ENCODE measurements at regions not wholly inside any gene's neighbourhood (a gene's known extent, or its start where the extent isn't known, plus 50 kb on each side); places are given as distances from the start of the nearest gene placed in this dataset.

- in situ Hi-C loops (cut with MboI; ENCODE audit: low sequenced_read_pairs), result no loop called here
Observed at GRCh38 chr11:27216270-27217149, 146.5 kb downstream of the CCDC34 start.

DNA sequence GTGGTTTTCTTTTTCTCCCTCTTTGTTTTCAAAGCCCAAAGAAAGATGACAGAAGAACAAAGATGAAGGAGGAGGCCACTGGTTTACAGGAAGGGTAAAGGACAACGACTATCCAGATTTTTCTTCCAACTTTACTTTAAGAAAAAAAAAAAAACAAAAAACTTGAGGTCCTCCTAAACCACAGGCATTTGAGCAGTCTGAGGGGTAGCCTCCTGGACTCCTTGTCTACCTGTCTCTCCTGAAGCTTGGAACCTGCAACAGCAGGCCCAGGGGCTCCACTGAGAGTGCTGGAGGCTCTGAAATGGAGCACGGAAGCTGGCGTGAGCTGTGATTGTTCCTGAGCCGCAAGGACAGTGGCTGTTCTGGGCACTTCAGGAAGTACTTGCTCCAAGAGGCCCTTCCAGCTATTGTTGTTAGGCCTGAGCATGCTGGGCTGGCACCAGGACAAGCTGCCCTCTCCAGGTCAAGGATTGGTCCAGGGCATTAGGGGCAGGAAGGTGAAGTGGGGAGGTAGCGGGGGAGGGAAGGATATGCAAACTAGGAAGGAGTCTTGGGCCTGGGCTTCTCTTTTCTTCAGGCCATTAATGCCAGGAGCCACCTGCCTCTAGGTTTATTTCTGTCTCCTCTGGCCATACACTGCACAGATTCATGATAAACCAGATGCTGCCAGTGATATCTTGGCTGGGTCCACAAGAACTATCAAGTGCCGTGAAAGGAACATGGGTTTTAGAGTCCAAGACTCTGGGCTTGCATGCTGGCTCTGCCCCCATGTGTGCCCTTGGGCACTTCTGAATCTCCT, 147.3 kb downstream of the CCDC34 start:
- in situ Hi-C loops (cut with MboI; ENCODE audit: low sequenced_read_pairs), result no loop called here

- in situ Hi-C loops (cut with MboI; ENCODE audit: low sequenced_read_pairs), result no loop called here
Observed at GRCh38 chr11:27214713-27215112, 148.3 kb downstream of the CCDC34 start.

GRCh38 chr11:27213232-27213660, 149.8 kb downstream of the CCDC34 start:
- in situ Hi-C loops (cut with MboI; ENCODE audit: low sequenced_read_pairs), result no loop called here

DNA sequence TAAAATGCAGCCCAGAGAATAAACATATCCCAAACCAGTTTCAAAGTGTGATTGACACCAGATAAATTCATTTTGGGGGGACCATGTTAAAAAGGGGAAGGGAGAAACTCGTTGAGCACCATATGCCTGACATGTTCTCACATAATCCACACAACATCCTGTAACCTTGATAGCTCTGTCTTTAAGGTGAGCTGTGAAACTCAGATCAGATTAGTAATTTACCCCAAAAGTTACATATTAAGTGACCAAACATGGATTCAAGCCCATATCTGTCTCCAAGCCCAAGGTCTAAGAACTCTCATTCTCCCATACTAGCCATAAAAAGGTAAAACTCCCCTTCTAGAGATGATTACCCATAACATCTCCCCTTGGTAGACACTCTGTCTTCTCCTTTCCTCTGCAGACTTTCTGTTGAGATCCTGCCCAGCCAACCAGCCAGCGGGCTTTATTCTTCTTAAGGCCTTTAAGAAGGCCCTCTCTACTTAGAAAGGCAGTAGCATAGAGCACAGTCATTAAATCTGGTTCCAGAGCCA, 150.7 kb downstream of the CCDC34 start:
- in situ Hi-C loops (cut with MboI; ENCODE audit: low sequenced_read_pairs), result no loop called here

DNA sequence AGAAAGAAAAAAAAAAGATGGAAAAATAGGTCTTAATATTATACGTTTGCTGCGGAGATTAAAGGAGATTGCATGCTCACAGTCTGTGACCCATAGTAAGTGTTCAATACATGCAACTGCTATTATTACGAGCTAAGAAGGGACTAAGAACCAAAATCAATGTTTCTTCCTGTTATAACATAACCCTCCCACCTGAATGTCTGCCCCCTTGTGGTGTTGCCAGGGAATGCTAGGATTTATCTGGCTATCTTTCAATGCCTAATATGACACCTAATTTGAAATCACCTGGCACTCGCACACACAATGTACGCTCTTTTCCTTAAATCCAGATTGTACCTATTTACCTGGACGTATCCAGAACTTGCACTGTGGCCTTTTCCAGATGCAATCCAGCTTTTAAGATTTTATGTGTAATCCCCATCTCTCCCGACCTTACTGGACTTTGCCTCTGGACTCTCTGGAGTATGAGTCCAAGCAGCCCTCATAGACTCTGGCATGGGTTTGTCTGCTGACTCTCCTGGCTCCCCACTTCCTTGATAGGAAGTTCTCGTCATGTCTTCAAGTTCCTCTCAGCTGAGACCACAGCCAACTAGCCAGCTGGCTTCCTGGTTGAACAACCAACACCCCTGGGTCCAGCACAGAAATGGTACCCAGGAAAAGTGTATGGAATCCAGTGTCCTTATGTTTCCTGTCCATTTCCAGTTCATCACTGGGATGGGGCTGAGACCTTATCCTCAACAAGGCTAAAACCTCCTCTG, 151.5 kb downstream of the CCDC34 start:
- in situ Hi-C loops (cut with MboI; ENCODE audit: low sequenced_read_pairs), result no loop called here

- in situ Hi-C loops (cut with MboI; ENCODE audit: low sequenced_read_pairs), result no loop called here
Observed at GRCh38 chr11:27210531-27210930, 152.5 kb downstream of the CCDC34 start.

- in situ Hi-C loops (cut with MboI; ENCODE audit: low sequenced_read_pairs), result no loop called here
Observed at GRCh38 chr11:27209562-27210005, 153.4 kb downstream of the CCDC34 start.

DNA sequence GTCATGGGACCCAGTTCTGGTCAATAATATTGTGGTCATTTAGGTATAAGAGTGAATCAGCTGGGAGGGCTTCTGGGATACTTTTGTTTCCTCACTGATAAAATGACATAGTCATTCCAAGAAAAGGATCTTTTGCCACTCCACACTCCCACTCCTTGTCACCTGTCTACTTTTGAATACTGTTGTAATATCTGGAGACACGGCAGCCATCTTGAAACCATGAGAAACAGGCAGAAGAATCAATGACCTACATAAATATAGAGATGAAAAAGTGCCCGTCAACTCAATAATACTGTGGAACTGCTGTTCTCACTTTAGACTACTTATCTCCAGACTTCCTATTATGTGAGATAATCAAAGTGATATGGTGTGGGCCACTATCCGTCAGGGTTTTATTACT, 154.2 kb downstream of the CCDC34 start:
- in situ Hi-C loops (cut with MboI; ENCODE audit: low sequenced_read_pairs), result no loop called here

GRCh38 chr11:27207025-27207650, 155.9 kb downstream of the CCDC34 start:
- in situ Hi-C loops (cut with MboI; ENCODE audit: low sequenced_read_pairs), result no loop called here

DNA sequence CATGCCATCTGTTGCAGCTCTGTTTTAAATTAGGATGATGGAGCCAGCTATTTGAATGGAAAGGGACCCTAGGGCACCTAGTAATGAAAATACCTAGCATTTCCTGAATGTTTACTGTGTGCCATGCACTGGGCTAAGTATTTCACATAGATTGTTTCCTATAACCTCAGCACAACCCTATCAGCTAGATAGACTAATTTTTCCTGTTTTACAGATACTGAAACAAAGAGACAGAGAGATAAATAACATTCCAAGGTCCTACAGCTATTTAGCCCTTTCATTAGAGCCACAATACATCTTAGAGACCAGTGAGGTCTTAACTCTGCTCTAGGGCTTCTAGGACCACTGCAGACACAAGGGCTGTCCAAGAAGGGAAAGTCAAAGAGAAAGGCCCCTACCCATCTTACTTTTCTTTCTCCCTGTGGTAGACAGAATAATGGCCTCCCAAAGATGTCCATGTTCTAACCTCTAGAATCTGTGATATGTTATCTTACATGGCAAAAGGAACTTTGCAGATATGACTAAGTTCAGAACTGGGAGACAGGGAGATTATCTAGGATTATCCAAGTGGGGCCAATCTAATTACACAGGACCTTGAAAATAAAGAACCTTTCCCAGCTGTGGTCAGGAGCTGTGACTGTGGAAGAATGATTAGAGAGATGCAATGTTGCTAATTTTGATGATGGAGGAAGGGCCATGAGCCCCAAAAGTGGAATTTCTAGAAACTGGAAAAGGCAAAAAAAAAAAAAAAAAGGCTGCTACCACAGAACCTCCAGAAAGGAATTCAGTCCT, 157.0 kb downstream of the CCDC34 start:
- in situ Hi-C loops (cut with MboI; ENCODE audit: low sequenced_read_pairs), result no loop called here

DNA sequence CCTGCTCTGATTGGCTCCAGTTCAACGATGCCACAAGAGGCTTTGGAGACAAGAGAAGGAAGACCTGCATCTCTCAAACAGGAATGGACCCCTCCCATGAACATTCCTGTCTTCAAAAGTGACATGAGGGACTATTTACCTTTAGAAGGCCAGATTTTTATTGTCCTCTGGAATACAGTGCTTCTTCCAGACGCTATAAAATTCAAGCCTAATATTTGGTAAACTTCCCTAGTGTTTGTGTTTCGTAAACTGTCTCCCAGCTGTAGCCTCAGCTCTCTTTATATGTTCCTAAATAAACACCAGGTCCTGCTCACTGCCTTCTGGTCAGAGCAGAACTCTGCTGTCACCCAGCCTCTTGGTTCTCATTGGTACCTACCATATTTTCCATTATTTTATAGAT, 157.8 kb downstream of the CCDC34 start:
- in situ Hi-C loops (cut with MboI; ENCODE audit: low sequenced_read_pairs), result no loop called here

DNA sequence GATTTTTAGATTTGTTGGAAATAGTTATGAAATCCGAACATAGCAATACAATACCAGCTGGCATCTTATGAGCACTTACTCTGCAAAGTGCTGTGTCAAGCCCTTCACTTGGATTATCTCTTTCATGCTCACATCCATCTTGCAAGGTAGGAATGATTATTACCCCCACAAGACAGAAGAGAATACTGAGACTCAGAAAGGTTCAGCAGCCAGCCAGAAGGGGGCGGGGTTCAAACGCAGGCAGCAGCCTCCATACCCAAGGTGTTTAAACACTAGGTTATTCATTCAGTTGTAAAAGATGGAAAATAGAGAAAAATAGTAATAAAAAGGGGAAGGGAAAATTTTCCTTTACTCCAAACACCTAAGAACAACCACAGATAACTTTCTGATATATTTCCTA, 158.5 kb downstream of the CCDC34 start:
- in situ Hi-C loops (cut with MboI; ENCODE audit: low sequenced_read_pairs), result no loop called here

GRCh38 chr11:27203077-27203647, 159.9 kb downstream of the CCDC34 start:
- in situ Hi-C loops (cut with MboI; ENCODE audit: low sequenced_read_pairs), result no loop called here

GRCh38 chr11:27201454-27202302, 161.1 kb downstream of the BBOX1 start:
- in situ Hi-C loops (cut with MboI; ENCODE audit: low sequenced_read_pairs), result no loop called here

DNA sequence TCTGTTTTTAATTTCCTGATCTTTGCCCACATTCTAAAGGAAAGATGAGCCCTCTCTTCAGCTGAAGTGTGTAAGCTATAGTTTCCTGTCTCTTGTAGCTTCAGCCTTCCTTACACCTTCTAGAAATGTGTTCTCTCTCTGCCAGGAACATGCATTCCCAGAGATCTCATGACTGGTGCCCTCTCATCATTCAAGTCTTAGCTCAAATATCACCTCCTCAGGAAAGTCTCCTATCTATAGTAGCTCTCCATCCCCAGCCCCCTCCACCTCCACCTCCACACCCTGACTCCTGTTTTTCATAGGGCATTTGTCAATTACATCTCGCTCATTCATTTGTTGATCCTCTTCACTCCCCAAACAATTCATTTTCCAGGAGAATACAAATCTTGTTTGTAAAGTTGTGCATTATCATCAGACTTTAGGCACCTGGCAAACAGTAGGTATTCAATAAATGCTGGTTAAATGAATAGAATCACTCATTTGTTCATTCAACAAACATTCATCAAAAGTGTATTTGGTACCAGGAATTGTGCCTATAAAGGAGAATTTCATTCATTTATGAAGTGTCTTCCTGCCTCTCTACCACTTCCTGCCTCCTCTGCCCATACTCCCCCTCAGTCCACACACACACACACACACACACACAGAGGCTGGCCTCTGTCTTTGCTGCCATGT, 160.3 kb downstream of the BBOX1 start:
- in situ Hi-C loops (cut with MboI; ENCODE audit: low sequenced_read_pairs), result no loop called here

DNA sequence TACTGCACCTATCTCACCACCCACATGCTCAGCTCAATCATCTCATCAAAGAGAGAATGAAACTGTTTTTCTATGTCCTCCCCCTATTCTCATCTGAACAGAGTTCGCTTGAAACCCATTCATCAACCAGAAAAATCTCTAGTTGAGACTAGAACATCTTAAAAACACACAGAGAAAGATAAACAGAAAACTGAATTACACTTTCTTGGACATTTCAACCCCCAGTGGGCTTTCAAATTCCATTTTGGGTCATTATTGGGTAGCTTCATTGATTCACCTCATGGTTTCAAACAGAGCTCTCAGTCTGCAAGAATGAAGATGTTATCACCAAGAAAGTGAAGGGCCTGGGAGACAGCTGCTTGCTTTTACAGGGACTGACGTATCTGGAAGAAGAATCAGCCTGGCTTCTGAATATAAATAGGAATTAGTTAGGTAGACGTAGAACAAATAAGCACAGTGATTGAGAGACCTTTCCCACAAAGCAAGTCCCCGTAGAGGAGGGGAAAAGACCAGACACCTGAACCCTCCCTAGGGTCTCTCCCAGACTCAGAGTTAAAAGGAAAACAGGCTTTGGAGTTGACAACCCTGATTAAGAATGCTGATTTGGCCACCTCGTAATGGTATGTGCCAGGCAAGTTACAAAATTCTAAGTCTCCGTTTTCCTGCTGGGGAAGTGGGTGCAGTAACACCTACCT, 155.7 kb downstream of the BBOX1 start:
- in situ Hi-C loops (cut with MboI; ENCODE audit: low sequenced_read_pairs), result no loop called here
